Lung (tissue), 11 donors: ENCODE measurements at regions not wholly inside any gene's neighbourhood (a gene's known extent, or its start where the extent isn't known, plus 50 kb on each side); places are given as distances from the start of the nearest gene placed in this dataset.
A peak's percentile ranks its signal among the peaks of the same experiment; 100 is the strongest.

Experiments
- ATAC-seq: fragments of 200-7000 bp; cut with Tn5 transposase; one replicate; pipeline ENCODE4 v1.9.1; 2020; ENCODE audit warnings: moderate number of reproducible peaks; ENCODE audit not compliant: insufficient read depth, low FRiP score
- DNase-seq, 3 donors: peaks; one replicate each; pipeline ENCODE4 v3.0.0-alpha.2; 2013 to 2017
- H3K27ac ChIP-seq, 2 donors: one replicate each; pipeline ENCODE4 v1.5.1; 2013; ENCODE audit warnings: mild to moderate bottlenecking in 2 of 2, moderate library complexity in 2 of 2, control low read depth in 1 of 2, inconsistent platforms in 1 of 2, low read depth in 1 of 2, low read length in 1 of 2
- H3K27me3 ChIP-seq, 3 donors: one replicate each; pipeline ENCODE4 v1.5.1; 2013; ENCODE audit warnings: low read length in 2 of 3; ENCODE audit not compliant: control insufficient read depth in 3 of 3, insufficient read depth in 3 of 3
- H3K36me3 ChIP-seq, 4 donors: one replicate each; pipeline ENCODE4 v1.5.1; 2013; ENCODE audit warnings: low read length in 4 of 4, mild to moderate bottlenecking in 1 of 4, moderate library complexity in 1 of 4; ENCODE audit not compliant: control insufficient read depth in 4 of 4, insufficient read depth in 4 of 4
- H3K4me1 ChIP-seq, 5 donors: one replicate each; pipeline ENCODE4 v1.5.1; 2013; ENCODE audit warnings: low read length in 5 of 5, mild to moderate bottlenecking in 2 of 5, moderate library complexity in 1 of 5; ENCODE audit not compliant: control insufficient read depth in 5 of 5, insufficient read depth in 5 of 5
- H3K4me3 ChIP-seq: one replicate; pipeline ENCODE4 v1.5.1; 2013; ENCODE audit warnings: mild to moderate bottlenecking, control low read depth, moderate library complexity
- H3K9ac ChIP-seq, 2 donors: one replicate each; pipeline ENCODE4 v1.5.1; 2013; ENCODE audit warnings: low read length in 2 of 2, control low read depth in 1 of 2; ENCODE audit not compliant: insufficient read depth in 1 of 2
- H3K9me3 ChIP-seq, 4 donors: one replicate each; pipeline ENCODE4 v1.5.1; 2013; ENCODE audit warnings: low read length in 3 of 4, mild to moderate bottlenecking in 1 of 4, moderate library complexity in 1 of 4; ENCODE audit not compliant: control insufficient read depth in 4 of 4, insufficient read depth in 3 of 4
- WGBS, 2 donors: extraction: QIAGEN DNeasy Blood & Tissue Kit; methylation state at CpG; one replicate each; pipeline ENCODE4 v1.1.7; 2013; 5-methylcytosine and 5-hydroxymethylcytosine counted together
- TF ChIP-seq, protein P1 (sequence below): IDR thresholded peaks from 2 replicates; pipeline ENCODE4 v1.5.1; 2012; ENCODE audit warnings: mild to moderate bottlenecking; ENCODE audit errors: control extremely low read depth, extremely low read depth
- donor health status: control.
- donor health status: control.
- donor health status: Bipolar disorder and iron deficiency.
- donor health status: healthy.
- donor health status: DM: yes; HTN: yes; CAD: no.

DNA sequence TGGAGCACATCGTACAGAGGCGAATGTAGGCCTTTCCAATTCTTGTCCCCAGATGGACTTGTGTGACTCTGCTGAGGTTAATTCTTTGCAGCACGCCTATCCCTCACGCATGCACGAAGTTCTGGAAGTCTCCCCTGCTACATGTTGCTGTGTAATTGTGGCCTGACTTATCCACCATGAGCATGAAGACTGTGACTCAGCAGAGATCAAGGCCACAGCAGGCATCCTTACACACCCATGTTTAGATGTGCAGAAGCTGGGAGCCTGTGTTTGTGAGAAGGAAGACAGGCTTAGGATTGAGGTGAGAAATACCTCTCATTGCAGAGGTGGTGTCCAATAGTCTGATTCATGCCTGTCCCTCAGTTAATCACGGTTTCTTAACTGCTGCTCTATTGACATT, 135.6 kb downstream of the ICE1 start:
- Histone ChIP-seq H3K4me1 (peaks cover 0 to 2% (median 0%) of the 10 kb centered on the region in 5 donors), H3K4me3 (no peak overlapping the region), H3K27ac (no peak overlapping the region), H3K27me3 (no peaks in the 10 kb centered on the region), H3K36me3 (no peaks in the 10 kb centered on the region), H3K9ac (no peak overlapping the region), H3K9me3 (peaks cover 0 to 12% (median 0%) of the 10 kb centered on the region in 4 donors)
- ATAC-seq = no peak
- TF ChIP-seq, protein P1, sequence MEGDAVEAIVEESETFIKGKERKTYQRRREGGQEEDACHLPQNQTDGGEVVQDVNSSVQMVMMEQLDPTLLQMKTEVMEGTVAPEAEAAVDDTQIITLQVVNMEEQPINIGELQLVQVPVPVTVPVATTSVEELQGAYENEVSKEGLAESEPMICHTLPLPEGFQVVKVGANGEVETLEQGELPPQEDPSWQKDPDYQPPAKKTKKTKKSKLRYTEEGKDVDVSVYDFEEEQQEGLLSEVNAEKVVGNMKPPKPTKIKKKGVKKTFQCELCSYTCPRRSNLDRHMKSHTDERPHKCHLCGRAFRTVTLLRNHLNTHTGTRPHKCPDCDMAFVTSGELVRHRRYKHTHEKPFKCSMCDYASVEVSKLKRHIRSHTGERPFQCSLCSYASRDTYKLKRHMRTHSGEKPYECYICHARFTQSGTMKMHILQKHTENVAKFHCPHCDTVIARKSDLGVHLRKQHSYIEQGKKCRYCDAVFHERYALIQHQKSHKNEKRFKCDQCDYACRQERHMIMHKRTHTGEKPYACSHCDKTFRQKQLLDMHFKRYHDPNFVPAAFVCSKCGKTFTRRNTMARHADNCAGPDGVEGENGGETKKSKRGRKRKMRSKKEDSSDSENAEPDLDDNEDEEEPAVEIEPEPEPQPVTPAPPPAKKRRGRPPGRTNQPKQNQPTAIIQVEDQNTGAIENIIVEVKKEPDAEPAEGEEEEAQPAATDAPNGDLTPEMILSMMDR = no peak
- DNase-seq = no peak
- WGBS, 2 donors = 87 to 89% methylated on average over 6 of the region's 6 CpGs

DNA sequence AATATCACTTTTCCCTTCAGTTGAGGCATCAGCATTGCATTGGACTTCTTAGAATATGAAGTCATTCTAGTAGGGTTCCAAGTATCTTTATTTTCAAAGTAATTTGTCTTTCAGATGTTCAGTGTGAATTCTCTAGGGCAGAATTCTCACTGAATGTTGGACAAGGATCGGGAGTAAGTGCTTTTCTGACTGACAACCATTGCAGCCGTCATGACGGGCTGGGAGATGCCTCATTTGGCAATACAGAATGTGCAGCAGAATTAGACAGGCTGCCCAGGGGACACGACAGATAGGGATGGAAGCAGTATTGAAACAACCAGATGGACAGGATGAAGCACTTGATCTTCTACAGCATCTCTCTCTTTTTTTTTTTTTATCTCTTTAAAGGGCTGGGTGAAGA, 129.0 kb downstream of the ICE1 start:
- 89 to 91% methylated on average over 4 of the region's 4 CpGs for whole genome bisulfite sequencing, 2 donors
- H3K4me1 ChIP-seq = no peaks in the 10 kb centered on the region
- H3K9ac ChIP-seq = no peak overlapping the region
- H3K36me3 ChIP-seq = no peaks in the 10 kb centered on the region
- H3K9me3 ChIP-seq = peaks cover 0 to 8% (median 0%) of the 10 kb centered on the region in 4 donors
- no peak overlapping the region for H3K4me3 ChIP-seq
- DNase-seq (no peak), ATAC-seq (no peak)
- H3K27ac ChIP-seq = no peak overlapping the region
- TF ChIP-seq, protein P1 = no peak
- no peaks in the 10 kb centered on the region for H3K27me3 ChIP-seq

DNA sequence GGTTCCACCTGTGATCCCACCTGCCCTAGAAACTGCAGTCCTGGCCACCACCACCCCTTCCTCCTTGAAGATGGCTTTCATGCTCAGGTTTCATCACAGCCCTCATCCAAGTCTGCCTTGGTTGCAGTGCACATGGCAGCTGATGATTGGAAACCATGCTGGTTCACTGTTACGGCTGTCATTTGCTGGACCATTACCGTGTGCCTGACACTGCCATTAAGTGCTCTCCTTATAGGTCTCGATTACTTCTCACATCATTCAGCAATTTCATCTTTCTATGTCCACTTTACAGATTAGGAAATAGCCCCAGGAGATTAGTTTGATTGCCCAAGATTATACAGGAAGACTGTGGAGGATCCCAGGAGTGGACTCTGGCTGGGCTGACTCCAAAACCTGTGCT, 123.9 kb downstream of the ICE1 start:
- Histone ChIP-seq H3K4me3 (no peak overlapping the region), H3K27ac (no peak overlapping the region), H3K36me3 (no peaks in the 10 kb centered on the region), H3K27me3 (no peaks in the 10 kb centered on the region), H3K4me1 (peaks cover 0 to 3% (median 0%) of the 10 kb centered on the region in 5 donors), H3K9ac (no peak overlapping the region), H3K9me3 (peaks cover 0 to 2% (median 0%) of the 10 kb centered on the region in 4 donors)
- ATAC-seq (no peak), DNase-seq (no peak)
- TF ChIP-seq, protein P1 = no peak
- 63 to 87% methylated on average over 3 of the region's 3 CpGs for WGBS, 2 donors

DNA sequence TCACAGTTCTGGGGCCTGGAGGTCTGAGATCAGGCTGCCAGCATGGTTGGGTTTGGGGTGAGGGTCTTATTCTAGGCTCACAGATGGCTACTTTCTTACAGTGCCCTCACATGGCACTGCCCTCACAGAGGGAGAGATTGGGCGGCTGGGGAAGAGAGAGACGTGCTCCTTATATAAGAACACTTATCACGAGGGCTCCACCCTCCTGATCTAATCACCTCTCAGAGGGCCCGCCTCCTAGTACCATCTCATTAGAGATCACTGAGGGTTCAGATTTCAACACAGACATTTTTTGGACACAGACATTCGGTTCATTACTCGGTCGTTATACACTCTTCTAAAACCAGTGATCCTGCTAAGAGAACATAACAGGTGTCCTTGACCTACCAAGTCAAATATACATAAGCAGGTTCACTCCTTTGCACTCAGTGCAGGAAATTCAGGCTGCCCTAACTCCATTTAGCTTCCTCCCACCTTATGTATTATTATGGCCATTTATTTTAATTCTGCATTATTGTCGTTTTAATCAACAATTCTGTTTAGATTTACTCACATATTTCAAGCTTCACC, 121.7 kb downstream of the ICE1 start:
- no peaks in the 10 kb centered on the region for H3K36me3 ChIP-seq
- no peaks in the 10 kb centered on the region for H3K27me3 ChIP-seq
- WGBS, 2 donors = 67 to 79% methylated on average over 8 of the region's 8 CpGs
- peaks cover 0 to 2% (median 0%) of the 10 kb centered on the region in 4 donors for H3K9me3 ChIP-seq
- no peak overlapping the region for H3K9ac ChIP-seq
- peaks cover 0 to 3% (median 0%) of the 10 kb centered on the region in 5 donors for H3K4me1 ChIP-seq
- H3K4me3 ChIP-seq = no peak overlapping the region
- no peak for DNase-seq
- TF ChIP-seq, protein P1 = no peak
- ATAC-seq = peak; percentile 27
- no peak overlapping the region for H3K27ac ChIP-seq
